ENCODE measurements at regions not wholly inside any gene's neighbourhood (a gene's known extent, or its start where the extent isn't known, plus 50 kb on each side); places are given as distances from the start of the nearest gene placed in this dataset.
"Not testable (repeated sequence)": the region's sequence is repeated elsewhere in the genome, so short reads cannot be mapped to it uniquely, and the experiment has no call there.

GRCh38 chr7:50858528-50859245 is 76.0 kb upstream of the GRB10 start:
- no peak for ATAC-seq (ENCODE audit: poor library complexity)
- intact Hi-C loops (cut with DNase I), result no loop called here
- DNase-seq, result no peak

DNA sequence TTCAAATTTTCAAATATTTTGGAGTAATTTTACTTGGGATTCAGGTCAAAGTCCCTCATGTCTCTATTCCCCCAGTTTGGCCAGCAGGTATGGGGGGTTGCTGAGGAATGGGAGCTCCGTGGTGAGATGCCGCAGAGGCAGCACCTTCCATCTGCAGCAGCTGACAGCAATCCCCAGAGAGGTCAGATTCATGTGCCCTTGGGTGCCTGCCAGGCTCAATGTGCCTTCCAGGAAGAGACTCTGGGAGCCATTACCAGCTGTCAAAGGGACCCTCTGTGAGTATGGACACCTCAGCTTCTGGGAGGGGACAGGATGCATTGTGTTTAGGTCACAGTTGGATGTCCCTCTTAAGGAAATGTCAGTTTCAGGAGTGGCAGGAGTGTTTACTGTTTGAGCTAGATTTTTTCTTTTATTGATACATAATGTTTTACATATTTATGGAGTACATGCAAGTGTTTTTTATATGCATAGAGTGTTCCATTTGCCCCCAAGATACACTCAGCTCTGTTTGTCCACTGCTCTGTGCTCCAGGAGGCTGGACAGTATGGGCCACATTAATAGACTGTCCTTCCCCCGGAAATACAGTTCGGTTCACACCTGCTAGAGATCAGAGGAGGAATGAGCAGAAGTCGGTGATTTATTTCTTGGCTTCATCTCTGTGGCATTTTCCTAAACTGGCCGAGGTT is 75.3 kb upstream of the GRB10 start:
- peak; percentile 57 for ATAC-seq (ENCODE audit: poor library complexity)
- DNase-seq, result peak; percentile 49
- intact Hi-C loops (cut with DNase I), result no loop called here

GRCh38 chr7:50856806-50857205 is 74.1 kb upstream of the GRB10 start:
- no peak for ATAC-seq (ENCODE audit: poor library complexity)
- intact Hi-C loops (cut with DNase I), result no loop called here
- DNase-seq, result no peak

DNA sequence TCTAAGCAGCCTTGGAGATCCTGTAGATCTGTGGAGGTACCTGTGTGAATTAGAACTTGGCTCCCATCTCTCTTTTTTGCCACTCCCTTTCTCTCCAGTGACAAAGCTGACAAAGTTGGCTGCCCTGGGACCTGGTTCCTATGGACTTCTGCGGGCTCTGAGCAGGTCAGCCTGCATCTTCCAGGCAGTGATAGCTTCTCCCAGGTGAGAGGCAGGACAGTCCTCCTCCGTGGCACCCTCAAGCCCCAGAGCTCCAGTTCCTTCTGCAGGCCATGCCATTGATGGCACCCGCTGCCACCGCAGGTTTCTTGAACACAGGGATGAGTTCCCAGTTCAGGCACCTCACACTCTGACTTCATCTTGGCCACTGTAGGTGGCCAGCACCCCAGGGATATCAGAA is 73.5 kb upstream of the GRB10 start:
- intact Hi-C loops (cut with DNase I), result no loop called here
- DNase-seq (no peak), ATAC-seq (ENCODE audit: poor library complexity) (no peak)

DNA sequence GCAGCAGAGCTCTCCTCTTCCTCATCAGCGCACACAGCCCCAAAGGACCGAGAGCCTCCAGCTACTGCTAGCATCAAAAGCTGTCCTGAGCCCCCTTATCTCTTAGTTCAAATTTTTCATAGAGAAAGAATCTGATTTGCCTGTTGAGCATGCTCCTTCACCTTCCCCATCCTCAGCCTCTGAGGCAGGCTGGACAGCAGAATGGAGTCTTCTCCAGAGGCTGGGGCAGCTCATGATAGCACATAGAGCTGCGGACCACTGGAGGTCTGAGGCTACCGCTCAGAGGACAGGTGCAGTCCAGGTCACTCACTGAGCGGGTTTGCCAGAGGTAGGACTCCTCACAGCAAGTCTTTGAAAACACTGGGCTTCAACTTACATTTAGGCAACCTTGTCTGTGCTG is 72.8 kb upstream of the GRB10 start:
- ATAC-seq (ENCODE audit: poor library complexity) (no peak), DNase-seq (no peak)
- intact Hi-C loops (cut with DNase I), result no loop called here

DNA sequence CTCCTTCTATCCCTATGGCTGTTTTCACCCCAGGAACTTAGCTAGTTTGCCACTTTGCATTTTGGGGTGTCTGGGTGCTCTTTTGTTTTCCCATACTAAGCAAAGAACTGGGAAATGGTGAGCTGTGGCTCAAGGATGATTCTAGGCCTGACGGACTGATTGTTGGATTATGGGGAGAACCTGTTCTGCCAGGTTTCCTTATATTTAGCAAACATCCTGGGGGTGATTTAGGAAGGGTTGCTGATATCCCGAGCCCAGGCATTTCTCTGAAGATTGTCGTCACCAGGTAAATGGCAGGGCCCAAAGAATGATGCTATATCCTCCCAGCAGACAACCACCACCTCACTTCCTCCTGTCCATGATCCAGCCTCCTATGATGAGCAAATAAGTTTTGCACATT is 72.1 kb upstream of the GRB10 start:
- DNase-seq (no peak), ATAC-seq (ENCODE audit: poor library complexity) (no peak)
- intact Hi-C loops (cut with DNase I), result no loop called here

GRCh38 chr7:50854247-50854646 is 71.6 kb upstream of the GRB10 start:
- no peak for DNase-seq
- intact Hi-C loops (cut with DNase I), result no loop called here

GRCh38 chr7:50853311-50853710 is 70.6 kb upstream of the GRB10 start:
- intact Hi-C loops (cut with DNase I), result no loop called here

More at GRCh38 chr7:50854247-50854646, 71.6 kb upstream of the GRB10 start:
- ATAC-seq (ENCODE audit: poor library complexity), result no peak

DNA sequence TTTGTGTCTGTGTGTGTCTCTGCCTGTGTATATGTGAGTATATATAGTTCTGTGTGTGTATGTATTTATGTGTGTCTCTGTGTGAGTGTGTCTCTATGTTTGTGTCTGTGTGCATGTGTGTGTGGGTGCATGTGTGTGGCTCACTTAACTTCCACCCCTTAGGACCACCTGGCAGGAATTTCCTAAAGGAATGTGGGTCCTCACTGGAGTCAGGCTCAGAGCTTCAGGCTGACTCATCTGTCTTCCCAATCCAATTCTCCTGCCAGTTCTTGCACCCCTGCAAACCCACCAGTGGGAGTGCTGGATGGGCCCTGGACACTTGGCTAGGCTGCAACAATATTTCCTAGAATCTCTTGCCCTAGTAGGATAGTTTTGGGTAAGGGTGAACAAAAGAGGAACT is 70.2 kb upstream of the GRB10 start:
- intact Hi-C loops (cut with DNase I), result no loop called here
- ATAC-seq (ENCODE audit: poor library complexity) (no peak), DNase-seq (no peak)

More at GRCh38 chr7:50853311-50853710, 70.6 kb upstream of the GRB10 start:
- no peak for ATAC-seq (ENCODE audit: poor library complexity)
- DNase-seq, result no peak

GRCh38 chr7:50851891-50852290 is 69.2 kb upstream of the GRB10 start:
- DNase-seq, result no peak
- no peak for ATAC-seq (ENCODE audit: poor library complexity)
- intact Hi-C loops (cut with DNase I), result no loop called here

GRCh38 chr7:50851451-50851850 is 68.8 kb upstream of the GRB10 start:
- ATAC-seq (ENCODE audit: poor library complexity), result no peak
- intact Hi-C loops (cut with DNase I), result no loop called here
- DNase-seq, result no peak

DNA sequence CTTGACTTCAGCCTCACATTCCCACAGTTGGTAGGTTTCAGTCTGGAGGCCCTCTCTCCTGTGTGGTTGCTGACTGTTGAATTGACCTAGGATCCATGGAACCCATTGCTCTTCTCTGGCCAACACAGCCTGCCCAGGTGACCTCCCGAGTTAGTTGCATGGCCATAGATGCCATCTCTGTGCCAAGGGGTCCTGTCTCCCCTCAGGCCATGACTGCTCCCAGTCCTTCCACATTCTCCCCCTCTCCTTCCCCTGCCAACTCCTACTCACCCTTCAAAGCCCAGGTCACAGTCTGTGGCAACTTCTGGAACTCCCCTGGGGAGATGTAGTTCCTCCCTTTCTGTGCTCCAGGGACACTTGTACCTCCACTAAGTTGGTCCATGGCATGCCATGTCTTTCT is 67.3 kb upstream of the GRB10 start:
- DNase-seq (no peak), ATAC-seq (ENCODE audit: poor library complexity) (no peak)
- intact Hi-C loops (cut with DNase I), result no loop called here

- intact Hi-C loops (cut with DNase I), result no loop called here
- ATAC-seq (ENCODE audit: poor library complexity) (no peak), DNase-seq (no peak)
These were observed 65.5 kb upstream of the GRB10 start for GRCh38 chr7:50848203-50848602.

DNA sequence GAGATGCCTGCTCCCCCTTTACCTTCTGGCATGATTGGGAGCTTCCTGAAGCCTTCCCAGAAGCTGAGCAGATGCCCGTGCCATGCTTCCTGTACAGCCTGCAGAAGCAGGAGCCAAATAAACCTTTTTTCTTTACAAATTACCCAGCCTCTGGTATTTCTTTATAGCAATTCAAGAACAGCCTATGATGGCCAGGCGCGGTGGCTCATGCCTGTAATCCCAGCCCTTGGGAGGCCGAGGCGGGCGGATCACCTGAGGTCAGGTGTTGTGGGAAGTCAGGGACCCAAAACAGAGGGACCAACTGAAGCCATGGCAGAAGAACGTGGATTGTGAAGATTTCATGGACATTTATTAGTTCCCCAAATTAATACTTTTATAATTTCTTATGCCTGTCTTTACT is 62.2 kb upstream of the GRB10 start:
- DNase-seq; ATAC-seq (ENCODE audit: poor library complexity); intact Hi-C loops (cut with DNase I): not testable (repeated sequence)

- ATAC-seq (ENCODE audit: poor library complexity) (no peak), DNase-seq (no peak)
- intact Hi-C loops (cut with DNase I), result no loop called here
These were observed 59.3 kb upstream of the GRB10 start for GRCh38 chr7:50842041-50842440.

DNA sequence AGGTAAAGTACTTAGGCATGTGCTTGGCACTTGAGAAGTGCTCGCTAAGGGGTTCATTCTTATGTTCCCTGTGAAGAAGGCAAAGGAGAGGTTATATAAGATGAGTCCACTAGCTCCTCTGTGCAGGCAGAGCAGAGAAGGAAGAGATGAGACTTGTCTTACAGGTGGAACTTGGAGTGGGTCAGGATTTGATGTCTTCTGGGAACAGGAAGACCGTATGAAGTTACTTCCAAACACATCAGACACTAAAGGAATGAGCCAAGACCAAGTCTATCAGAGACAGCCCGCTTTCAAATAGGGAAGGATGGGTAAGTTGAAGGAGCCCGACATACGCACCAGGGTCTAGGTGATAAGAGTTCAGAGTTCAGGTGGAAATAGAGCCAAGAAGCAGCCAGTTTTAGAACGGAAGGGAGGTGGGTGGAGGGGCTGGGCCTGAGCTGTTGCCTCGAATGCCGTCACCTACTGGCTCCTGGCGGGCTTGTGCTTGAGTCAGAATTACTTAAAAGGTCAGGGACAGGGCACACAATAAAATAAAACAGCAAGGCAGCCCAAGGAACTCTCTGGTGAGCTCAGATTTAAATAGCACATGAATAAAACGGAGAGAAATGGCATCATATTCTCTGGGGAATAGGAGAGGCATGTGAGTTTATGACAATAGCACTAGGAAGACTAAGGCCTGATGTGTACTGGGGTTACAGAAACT is 56.1 kb upstream of the GRB10 start:
- peak; percentile 79 for ATAC-seq (ENCODE audit: poor library complexity)
- DNase-seq, result peak; percentile 69
- intact Hi-C loops (cut with DNase I), result no loop called here

DNA sequence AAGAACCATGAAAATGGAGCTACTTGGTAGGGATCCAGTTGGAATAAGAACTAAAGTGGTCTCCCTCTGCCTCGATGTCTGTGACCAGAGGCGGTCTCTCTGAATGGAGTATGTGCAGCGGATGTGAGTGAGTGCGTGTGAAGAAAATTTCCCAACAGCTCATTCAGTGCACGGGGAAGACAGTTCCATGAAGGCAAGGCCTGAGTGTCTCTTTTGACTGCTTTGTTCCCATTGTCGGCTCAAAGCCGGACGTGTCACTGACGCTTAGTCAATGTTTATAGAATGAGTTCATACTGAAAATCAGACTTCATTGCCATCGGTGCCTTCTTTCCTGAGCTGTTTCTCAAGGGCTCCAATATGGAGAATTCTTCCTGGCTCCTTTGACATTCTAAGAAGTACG is 55.3 kb upstream of the GRB10 start:
- ATAC-seq (ENCODE audit: poor library complexity) (no peak), DNase-seq (no peak)
- intact Hi-C loops (cut with DNase I), result no loop called here

DNA sequence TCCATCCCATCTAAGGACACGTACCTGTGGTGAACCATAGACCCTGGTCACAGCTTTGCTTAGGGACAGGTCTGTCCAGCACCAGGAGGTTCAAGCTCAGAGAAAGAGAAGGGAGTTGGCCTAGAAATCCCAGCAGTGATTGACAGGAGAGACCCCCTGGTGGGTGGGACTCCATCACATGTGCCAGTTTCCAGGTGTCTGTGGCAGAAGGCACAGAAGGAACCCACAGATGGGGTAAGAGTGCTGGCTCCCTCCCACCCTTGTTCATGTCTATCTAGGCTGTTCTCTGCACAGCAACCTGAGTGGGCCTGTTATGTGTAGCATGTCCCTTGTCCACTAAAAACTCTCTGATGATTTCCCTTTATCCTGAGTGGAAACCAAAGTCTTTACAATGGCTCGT is 54.0 kb upstream of the GRB10 start:
- DNase-seq, result no peak
- intact Hi-C loops (cut with DNase I), result no loop called here
- no peak for ATAC-seq (ENCODE audit: poor library complexity)

GRCh38 chr7:50835156-50835555 is 52.5 kb upstream of the GRB10 start:
- DNase-seq, result no peak
- intact Hi-C loops (cut with DNase I), result no loop called here
- ATAC-seq (ENCODE audit: poor library complexity), result no peak

DNA sequence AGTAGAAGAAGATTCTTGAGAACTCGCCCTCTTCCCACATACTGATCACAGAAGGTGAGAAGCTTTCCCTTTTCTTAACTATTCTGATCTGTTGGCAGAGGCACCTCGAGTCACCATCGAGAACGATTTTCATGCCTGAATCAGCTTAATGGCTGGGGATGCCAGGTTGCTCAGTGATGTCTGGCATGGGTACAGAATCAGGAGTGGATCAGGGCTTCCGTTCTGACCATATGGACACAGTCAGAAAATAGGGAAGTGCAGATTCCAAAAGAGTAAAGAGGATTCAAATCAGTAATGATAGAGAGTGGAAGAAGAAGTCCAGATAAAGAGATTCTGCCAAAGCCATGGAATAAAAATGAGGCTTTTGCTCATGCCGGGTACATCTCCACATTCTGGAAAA is 52.0 kb upstream of the GRB10 start:
- no peak for DNase-seq
- no peak for ATAC-seq (ENCODE audit: poor library complexity)
- intact Hi-C loops (cut with DNase I), result no loop called here
